Common myeloid progenitor, CD34-positive (primary cell): ENCODE measurements at regions not wholly inside any gene's neighbourhood (a gene's known extent, or its start where the extent isn't known, plus 50 kb on each side); places are given as distances from the start of the nearest gene placed in this dataset.

Experiments
- CTCF ChIA-PET: fragments of 350-600 bp; sonication (Branson Sonifier 250); formaldehyde crosslinking; loops from one replicate; lab custom pipeline; 2021; ENCODE audit warnings: antibody characterized with exemption; lab: Charles Lee
- POLR2A ChIA-PET: fragments of 350-600 bp; sonication (Branson Sonifier 250); formaldehyde crosslinking; loops from one replicate; lab custom pipeline; 2021; ENCODE audit warnings: antibody characterized with exemption; lab: Charles Lee
- DNase-seq, 3 donors: peaks; one replicate each; pipeline versions ENCODE4 v3.0.0 to v3.0.0-alpha.2; 2013
- H3K27ac ChIP-seq, 2 experiments: 1 replicate in 1 of 2; 2 replicates in 1 of 2; pipeline ENCODE4 v1.7.0; 2013; ENCODE audit warnings: inconsistent platforms in 2 of 2, low read length in 2 of 2, mild to moderate bottlenecking in 2 of 2, low read depth in 1 of 2, moderate library complexity in 1 of 2; ENCODE audit not compliant: severe bottlenecking in 2 of 2, insufficient read depth in 1 of 2, poor library complexity in 1 of 2
- H3K27me3 ChIP-seq, 5 experiments: replicated peaks in 2 of 5; 1 replicate in 3 of 5; 2 replicates in 2 of 5; pipeline versions ENCODE4 v1.6.1 to v1.7.0; 2013; ENCODE audit warnings: low read length in 4 of 5, mild to moderate bottlenecking in 2 of 5, moderate library complexity in 2 of 5, inconsistent platforms in 1 of 5; ENCODE audit not compliant: insufficient read depth in 5 of 5, control insufficient read depth in 4 of 5
- H3K36me3 ChIP-seq, 4 experiments: 1 replicate in 2 of 4; 2 replicates in 2 of 4; pipeline versions ENCODE4 v1.6.1 to v1.7.0; 2013; ENCODE audit warnings: low read length in 3 of 4, control low read depth in 1 of 4, mild to moderate bottlenecking in 1 of 4; ENCODE audit not compliant: control insufficient read depth in 4 of 4, insufficient read depth in 4 of 4
- H3K4me1 ChIP-seq, 4 experiments: 1 replicate in 3 of 4; 2 replicates in 1 of 4; pipeline versions ENCODE4 v1.6.1 to v1.7.1; 2013; ENCODE audit warnings: low read length in 3 of 4, mild to moderate bottlenecking in 3 of 4, control low read depth in 1 of 4, inconsistent platforms in 1 of 4, moderate library complexity in 1 of 4; ENCODE audit not compliant: control insufficient read depth in 4 of 4, insufficient read depth in 4 of 4; ENCODE audit errors: control extremely low read depth in 1 of 4
- H3K4me3 ChIP-seq, 7 experiments: 1 replicate in 4 of 7; 2 replicates in 3 of 7; pipeline versions ENCODE4 v1.5.1 to v1.7.0; 2013; ENCODE audit warnings: mild to moderate bottlenecking in 7 of 7, low read length in 6 of 7, moderate library complexity in 6 of 7, inconsistent platforms in 2 of 7, low read depth in 2 of 7, control low read depth in 1 of 7; ENCODE audit not compliant: insufficient read depth in 4 of 7, control insufficient read depth in 1 of 7; ENCODE audit errors: extremely low read depth in 1 of 7
- H3K9me3 ChIP-seq, 5 experiments: 1 replicate in 4 of 5; 2 replicates in 1 of 5; pipeline versions ENCODE4 v1.6.1 to v1.7.1; 2013; ENCODE audit warnings: low read length in 4 of 5, mild to moderate bottlenecking in 2 of 5, inconsistent platforms in 1 of 5, low read depth in 1 of 5, moderate library complexity in 1 of 5; ENCODE audit not compliant: control insufficient read depth in 4 of 5, insufficient read depth in 2 of 5; ENCODE audit errors: control extremely low read depth in 1 of 5
- whole genome bisulfite sequencing: methylation state at CpG from one replicate; pipeline ENCODE4 v1.1.5; 2013; ENCODE audit not compliant: insufficient coverage; 5-methylcytosine and 5-hydroxymethylcytosine counted together

- Histone ChIP-seq H3K27ac (no peak overlapping the region), H3K4me1 (no peaks in the 10 kb centered on the region), H3K4me3 (no peak overlapping the region), H3K27me3 (no peaks in the 10 kb centered on the region), H3K9me3 (peaks cover 0 to 5% (median 0%) of the 10 kb centered on the region in 5 experiments), H3K36me3 (no peaks in the 10 kb centered on the region)
- DNase-seq, result no peak
- CTCF ChIA-PET, result interaction anchor here (0.7 kb wide), 1 partner anchor 10 kb away, joined by 4 read pairs; no protein-coding TSS in a partner anchor
- POLR2A ChIA-PET, result no interaction called here
These were observed 260.8 kb upstream of the NCAM2 start for GRCh38 chr21:20737227-20737913.

- POLR2A ChIA-PET, result no interaction called here
- 83% methylated on average over 4 of the region's 5 CpGs for WGBS
- CTCF ChIA-PET, result no interaction called here
These were observed 258.8 kb upstream of the NCAM2 start for GRCh38 chr21:20739421-20739820.

GRCh38 chr21:20741445-20741844 is 256.8 kb upstream of the NCAM2 start:
- no peak for DNase-seq
- 100% methylated on average over 1 of the region's 6 CpGs for WGBS
- H3K27ac ChIP-seq, result no peak overlapping the region

More at GRCh38 chr21:20739421-20739820, 258.8 kb upstream of the NCAM2 start:
- Histone ChIP-seq H3K27ac (no peak overlapping the region), H3K4me1 (no peaks in the 10 kb centered on the region), H3K4me3 (no peak overlapping the region), H3K9me3 (peaks cover 0 to 2% (median 0%) of the 10 kb centered on the region in 5 experiments), H3K36me3 (no peaks in the 10 kb centered on the region), H3K27me3 (no peaks in the 10 kb centered on the region)
- no peak for DNase-seq

GRCh38 chr21:20760221-20760620 is 238.0 kb upstream of the NCAM2 start:
- H3K27ac ChIP-seq, result no peak overlapping the region
- ChIA-PET CTCF (no interaction called here), POLR2A (no interaction called here)
- no peaks in the 10 kb centered on the region for H3K27me3 ChIP-seq
- no peaks in the 10 kb centered on the region for H3K36me3 ChIP-seq
- DNase-seq, result no peak
- no peaks in the 10 kb centered on the region for H3K4me1 ChIP-seq
- peaks cover 0 to 2% (median 0%) of the 10 kb centered on the region in 5 experiments for H3K9me3 ChIP-seq
- H3K4me3 ChIP-seq, result no peak overlapping the region
- WGBS, result 83% methylated on average over 1 of the region's 2 CpGs

More at GRCh38 chr21:20741445-20741844, 256.8 kb upstream of the NCAM2 start:
- H3K36me3 ChIP-seq, result no peaks in the 10 kb centered on the region
- peaks cover 0 to 2% (median 0%) of the 10 kb centered on the region in 5 experiments for H3K9me3 ChIP-seq
- no peaks in the 10 kb centered on the region for H3K4me1 ChIP-seq
- CTCF ChIA-PET, result interaction anchor here (1.4 kb wide), 1 partner anchor 17 kb away, joined by 4 read pairs; no protein-coding TSS in a partner anchor
- H3K27me3 ChIP-seq, result no peaks in the 10 kb centered on the region
- POLR2A ChIA-PET, result no interaction called here
- no peak overlapping the region for H3K4me3 ChIP-seq

GRCh38 chr21:20774737-20775136 is 223.5 kb upstream of the NCAM2 start:
- no peak for DNase-seq
- Histone ChIP-seq H3K27me3 (no peaks in the 10 kb centered on the region), H3K27ac (no peak overlapping the region), H3K4me1 (no peaks in the 10 kb centered on the region), H3K9me3 (no peaks in the 10 kb centered on the region), H3K4me3 (no peak overlapping the region), H3K36me3 (no peaks in the 10 kb centered on the region)
- ChIA-PET CTCF (no interaction called here), POLR2A (no interaction called here)
- 100% methylated on average over 1 of the region's 1 CpG for WGBS

GRCh38 chr21:20779321-20779720 is 218.9 kb upstream of the NCAM2 start:
- no peak overlapping the region for H3K27ac ChIP-seq
- no peaks in the 10 kb centered on the region for H3K27me3 ChIP-seq
- POLR2A ChIA-PET, result no interaction called here
- no peak overlapping the region for H3K4me3 ChIP-seq
- H3K4me1 ChIP-seq, result no peaks in the 10 kb centered on the region
- DNase-seq, result no peak
- H3K9me3 ChIP-seq, result peaks cover 0 to 4% (median 1%) of the 10 kb centered on the region in 5 experiments
- CTCF ChIA-PET, result no interaction called here
- H3K36me3 ChIP-seq, result no peaks in the 10 kb centered on the region
- 100% methylated on average over 1 of the region's 2 CpGs for WGBS

GRCh38 chr21:20783611-20784010 is 214.6 kb upstream of the NCAM2 start:
- Histone ChIP-seq H3K4me3 (no peak overlapping the region), H3K9me3 (peaks cover 0 to 4% (median 1%) of the 10 kb centered on the region in 5 experiments), H3K27ac (no peak overlapping the region), H3K4me1 (no peaks in the 10 kb centered on the region), H3K36me3 (no peaks in the 10 kb centered on the region), H3K27me3 (no peaks in the 10 kb centered on the region)
- CTCF ChIA-PET, result no interaction called here
- POLR2A ChIA-PET, result no interaction called here
- WGBS, result 90% methylated on average over 2 of the region's 5 CpGs
- DNase-seq, result no peak
